BE2C (cell line): ENCODE measurements at regions not wholly inside any gene's neighbourhood (a gene's known extent, or its start where the extent isn't known, plus 50 kb on each side); places are given as distances from the start of the nearest gene placed in this dataset.

ENCODE experiments used
- DNase-seq: peaks from one replicate; pipeline ENCODE4 v3.0.0-alpha.2; 2020
- H3K27me3 ChIP-seq: fragments of 250-450 bp; sonication (Bioruptor Pico); 2 replicates; pipeline ENCODE4 v1.5.1; 2020; ENCODE audit warnings: mild to moderate bottlenecking
- H3K36me3 ChIP-seq: fragments of 250-450 bp; sonication (Bioruptor Pico); 2 replicates; pipeline ENCODE4 v1.5.1; 2020; ENCODE audit warnings: mild to moderate bottlenecking
- H3K4me1 ChIP-seq: fragments of 250-450 bp; sonication (Bioruptor Pico); 2 replicates; pipeline ENCODE4 v1.5.1; 2020
- H3K4me3 ChIP-seq: 2 replicates; pipeline ENCODE4 v1.5.1; 2011; ENCODE audit warnings: low read depth, low read length
- H3K9me3 ChIP-seq: fragments of 250-450 bp; sonication (Bioruptor Pico); 2 replicates; pipeline ENCODE4 v1.5.1; 2020
- TF ChIP-seq, protein P1 (sequence below): IDR thresholded peaks from 2 replicates; pipeline ENCODE4 v1.5.1; 2012; ENCODE audit warnings: mild to moderate bottlenecking, low read depth, low read length

DNA sequence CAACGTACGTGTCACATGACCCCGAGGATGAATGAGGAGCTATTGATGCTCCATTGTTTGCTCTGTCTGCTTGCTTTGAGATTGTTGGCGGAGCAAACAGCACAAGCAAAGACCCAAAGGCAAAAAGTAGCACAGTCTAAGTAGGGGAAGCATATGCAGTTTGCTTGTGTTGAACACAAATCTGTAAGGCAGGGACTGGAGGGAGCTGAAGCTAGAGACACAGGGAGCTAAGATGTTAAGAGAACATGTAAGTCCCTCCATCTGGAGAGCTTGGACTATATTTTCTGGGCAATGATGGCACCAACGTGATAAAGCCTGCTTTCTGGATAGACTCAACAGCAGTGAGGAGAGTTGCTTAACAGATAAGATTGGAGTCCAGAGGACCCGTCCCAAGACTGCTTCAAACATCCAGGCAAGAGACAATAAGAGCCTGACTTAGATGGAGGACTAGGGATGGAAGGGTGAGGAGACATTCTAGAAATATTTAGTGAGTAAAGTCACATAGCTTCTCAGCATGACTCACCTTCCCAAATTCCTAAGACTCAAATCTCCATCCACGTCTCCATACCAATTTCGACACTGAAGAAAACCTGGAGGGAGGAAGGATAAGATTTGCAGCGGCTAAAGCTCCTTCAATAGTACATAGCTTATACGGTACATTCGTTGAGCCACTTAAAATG is 88.1 kb upstream of the KLF7 start:
- Histone ChIP-seq H3K4me3 (no peak overlapping the region), H3K4me1 (peaks cover 73% of the 10 kb centered on the region)
- TF ChIP-seq, protein P1, sequence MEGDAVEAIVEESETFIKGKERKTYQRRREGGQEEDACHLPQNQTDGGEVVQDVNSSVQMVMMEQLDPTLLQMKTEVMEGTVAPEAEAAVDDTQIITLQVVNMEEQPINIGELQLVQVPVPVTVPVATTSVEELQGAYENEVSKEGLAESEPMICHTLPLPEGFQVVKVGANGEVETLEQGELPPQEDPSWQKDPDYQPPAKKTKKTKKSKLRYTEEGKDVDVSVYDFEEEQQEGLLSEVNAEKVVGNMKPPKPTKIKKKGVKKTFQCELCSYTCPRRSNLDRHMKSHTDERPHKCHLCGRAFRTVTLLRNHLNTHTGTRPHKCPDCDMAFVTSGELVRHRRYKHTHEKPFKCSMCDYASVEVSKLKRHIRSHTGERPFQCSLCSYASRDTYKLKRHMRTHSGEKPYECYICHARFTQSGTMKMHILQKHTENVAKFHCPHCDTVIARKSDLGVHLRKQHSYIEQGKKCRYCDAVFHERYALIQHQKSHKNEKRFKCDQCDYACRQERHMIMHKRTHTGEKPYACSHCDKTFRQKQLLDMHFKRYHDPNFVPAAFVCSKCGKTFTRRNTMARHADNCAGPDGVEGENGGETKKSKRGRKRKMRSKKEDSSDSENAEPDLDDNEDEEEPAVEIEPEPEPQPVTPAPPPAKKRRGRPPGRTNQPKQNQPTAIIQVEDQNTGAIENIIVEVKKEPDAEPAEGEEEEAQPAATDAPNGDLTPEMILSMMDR, result no peak

DNA sequence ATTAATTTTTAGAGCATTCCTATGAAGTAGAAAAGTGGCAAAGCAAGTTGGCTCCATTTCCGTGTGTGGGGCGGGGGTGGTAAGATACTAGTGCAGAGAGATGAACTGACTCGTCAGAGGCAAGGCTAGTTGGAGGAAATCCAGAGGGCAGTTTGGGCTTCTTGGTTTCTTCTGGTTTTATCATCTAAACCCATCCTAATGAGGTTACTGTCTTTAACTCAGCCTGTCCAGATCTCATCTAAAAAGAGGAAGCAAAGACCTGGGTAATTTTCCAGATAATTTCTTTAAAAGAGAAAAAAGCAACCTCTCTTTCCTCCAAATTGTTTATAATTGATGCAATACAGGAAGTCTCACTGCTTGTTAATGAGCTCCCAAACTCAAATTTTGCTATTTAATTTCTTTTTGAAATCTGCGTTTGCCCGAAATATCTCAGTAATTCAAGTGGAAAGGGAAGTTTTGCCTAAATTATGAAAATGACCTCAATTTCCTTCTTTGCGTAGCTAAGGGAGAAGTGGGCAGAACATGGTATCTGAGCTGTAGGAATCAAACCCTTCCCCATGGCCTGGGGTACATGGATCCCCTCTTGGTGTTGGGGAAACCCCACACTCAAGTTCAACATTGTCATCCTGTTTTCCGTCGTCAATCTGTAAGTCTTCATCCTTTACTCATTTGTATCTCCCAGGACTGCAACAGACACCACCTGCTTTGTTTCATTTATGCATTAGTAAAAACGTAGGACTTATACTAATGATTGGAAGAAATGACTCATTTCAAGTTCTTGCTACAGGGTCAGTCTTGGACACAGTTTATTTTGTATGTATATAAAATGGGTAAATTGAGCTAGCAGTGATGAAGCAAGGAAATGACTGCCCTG is 89.1 kb upstream of the KLF7 start:
- Histone ChIP-seq H3K9me3 (no peaks in the 10 kb centered on the region), H3K27me3 (no peaks in the 10 kb centered on the region), H3K36me3 (no peaks in the 10 kb centered on the region), H3K4me1 (peaks cover 83% of the 10 kb centered on the region), H3K4me3 (no peak overlapping the region)
- peak; percentile 25 for DNase-seq
- TF ChIP-seq, protein P1, result no peak

More for the DNA sequence above, 88.1 kb upstream of the KLF7 start:
- DNase-seq, result no peak
- Histone ChIP-seq H3K9me3 (no peaks in the 10 kb centered on the region), H3K27me3 (no peaks in the 10 kb centered on the region), H3K36me3 (no peaks in the 10 kb centered on the region)

DNA sequence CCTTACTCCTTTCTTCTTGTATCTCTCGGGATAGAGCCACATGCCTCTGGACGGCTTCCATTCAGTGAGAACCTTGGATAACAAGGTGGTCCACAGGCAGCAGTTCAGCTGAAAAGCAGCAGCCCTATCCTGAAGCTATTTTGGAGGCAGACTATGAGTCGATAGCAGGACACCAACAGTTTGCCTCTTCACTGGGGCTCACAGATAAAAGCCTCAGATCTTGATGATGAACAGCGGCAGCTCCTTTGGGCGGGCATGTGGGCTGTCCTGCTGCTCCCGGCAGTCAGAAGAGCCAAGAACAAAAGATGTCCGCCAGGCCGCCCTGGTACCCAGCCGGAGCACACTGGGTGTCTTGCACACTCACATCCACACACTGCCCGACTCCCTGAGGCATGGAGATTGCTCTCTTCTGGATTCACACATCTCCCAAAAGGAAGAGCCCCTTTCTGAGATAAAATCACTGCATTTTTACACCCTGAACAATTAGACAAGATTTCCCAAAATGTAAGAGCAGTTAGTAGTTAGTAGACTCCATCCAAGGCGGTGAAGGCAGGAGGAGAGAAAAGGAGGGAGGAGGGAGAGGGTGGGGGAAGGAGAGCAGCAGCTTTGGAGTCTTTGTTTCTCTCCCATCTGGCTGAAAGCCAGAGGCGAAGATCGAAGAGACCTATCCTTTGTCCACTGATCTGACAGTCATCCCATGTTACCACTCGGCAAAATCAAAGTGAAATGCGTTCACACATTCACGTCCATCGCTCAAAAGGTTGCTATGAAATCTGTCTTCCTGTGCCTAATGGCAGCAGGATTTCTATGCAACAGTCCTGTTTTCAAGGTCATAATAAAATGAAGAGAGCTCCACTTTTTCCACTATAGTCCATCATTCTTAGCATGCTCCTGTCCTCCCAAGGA is 90.1 kb upstream of the KLF7 start:
- TF ChIP-seq, protein P1, result no peak
- Histone ChIP-seq H3K4me1 (peaks cover 81% of the 10 kb centered on the region), H3K27me3 (no peaks in the 10 kb centered on the region), H3K9me3 (no peaks in the 10 kb centered on the region), H3K36me3 (no peaks in the 10 kb centered on the region), H3K4me3 (peak overlapping the region; percentile 1)
- peak; percentile 68 for DNase-seq

DNA sequence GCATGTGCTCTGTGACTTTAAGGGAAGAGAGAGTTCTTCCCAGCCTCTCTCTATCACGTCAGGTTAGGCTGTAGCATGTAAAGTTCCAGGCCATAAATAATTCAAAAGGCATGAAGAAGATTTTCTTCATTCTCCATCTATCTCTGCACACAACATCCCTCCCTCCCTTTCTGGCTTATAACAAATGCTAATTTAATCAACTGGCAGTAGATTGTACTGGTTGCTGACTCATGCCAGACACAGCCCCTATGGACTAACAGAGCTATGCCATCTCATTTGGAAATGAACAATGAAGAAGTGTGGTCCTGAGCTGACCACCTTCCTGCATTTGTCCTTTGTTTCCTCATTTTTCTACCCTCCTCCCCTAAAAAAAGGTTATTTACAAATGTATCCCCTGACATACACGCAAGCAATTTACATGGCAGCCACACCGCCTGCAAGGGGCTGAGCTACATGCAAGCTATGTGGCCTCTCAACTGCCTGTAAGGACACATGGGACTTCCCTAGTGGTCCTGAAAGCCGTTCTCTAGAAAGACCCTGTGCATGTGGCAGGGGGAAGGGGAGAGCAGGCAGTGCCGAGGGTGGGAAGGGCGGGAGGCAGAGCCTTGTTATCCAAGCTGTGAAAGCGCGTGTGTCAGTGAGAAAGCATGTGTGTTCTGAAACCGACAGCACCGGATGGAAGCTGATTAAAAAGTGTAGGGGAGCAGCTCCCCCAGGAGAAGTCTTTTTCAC is 90.9 kb upstream of the KLF7 start:
- no peaks in the 10 kb centered on the region for H3K36me3 ChIP-seq
- no peaks in the 10 kb centered on the region for H3K9me3 ChIP-seq
- DNase-seq, result peak; percentile 72
- peaks cover 74% of the 10 kb centered on the region for H3K4me1 ChIP-seq
- H3K27me3 ChIP-seq, result no peaks in the 10 kb centered on the region
- TF ChIP-seq, protein P1, result no peak
- peak overlapping the region; percentile 1; the same call in 1 of the 2 replicates for H3K4me3 ChIP-seq

DNA sequence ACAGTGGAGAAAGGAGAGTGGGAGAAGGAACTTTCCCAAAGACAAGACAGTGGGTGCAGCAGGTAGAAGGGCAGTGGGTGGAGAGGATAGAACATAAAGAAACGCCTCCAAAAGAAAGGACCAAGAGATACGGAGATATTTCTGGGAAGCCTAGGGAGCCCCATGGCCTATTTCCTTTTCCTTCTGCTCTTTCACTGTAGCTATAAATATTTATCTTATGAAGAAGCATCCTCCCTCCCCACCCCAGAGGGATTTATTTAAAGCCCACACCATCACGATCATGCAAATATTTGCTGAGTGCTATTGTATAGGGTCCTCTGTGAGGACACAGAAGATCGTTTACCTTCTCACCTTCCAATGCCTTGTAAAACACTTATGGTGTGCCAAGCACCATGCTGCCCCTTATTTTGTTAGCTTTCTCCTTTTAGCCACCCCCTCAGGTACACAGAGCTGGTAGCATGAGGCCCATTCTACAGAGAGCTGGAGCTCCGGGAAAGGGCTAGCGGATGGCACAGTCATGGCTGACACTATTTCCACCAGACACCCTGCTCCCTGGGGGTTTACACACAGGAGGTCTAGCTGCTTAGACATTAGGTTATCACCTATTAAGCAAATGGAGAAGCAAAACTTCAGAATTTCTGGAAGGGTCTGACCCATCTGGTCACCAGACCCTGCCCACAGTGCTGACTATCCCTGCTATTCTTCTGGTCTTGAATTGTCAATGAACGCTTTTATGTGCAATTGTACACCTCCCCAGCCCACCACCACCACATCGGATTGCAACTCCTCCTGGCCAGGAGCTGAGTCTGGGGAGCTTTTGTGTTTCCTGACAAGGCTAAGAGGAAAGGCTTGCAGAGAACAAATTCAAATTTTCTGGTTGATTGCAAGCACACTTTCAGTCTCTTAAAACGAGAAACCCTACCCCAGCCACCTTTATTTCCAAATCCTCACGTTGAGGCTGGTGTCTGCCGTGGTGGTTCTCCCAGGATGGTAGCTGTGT is 91.8 kb upstream of the KLF7 start:
- no peaks in the 10 kb centered on the region for H3K27me3 ChIP-seq
- peaks cover 69% of the 10 kb centered on the region for H3K4me1 ChIP-seq
- TF ChIP-seq, protein P1, result no peak
- H3K9me3 ChIP-seq, result no peaks in the 10 kb centered on the region
- no peak for DNase-seq
- H3K36me3 ChIP-seq, result no peaks in the 10 kb centered on the region
- H3K4me3 ChIP-seq, result no peak overlapping the region
